H1 (cell line): ENCODE measurements at regions not wholly inside any gene's neighbourhood (a gene's known extent, or its start where the extent isn't known, plus 50 kb on each side); places are given as distances from the start of the nearest gene placed in this dataset.

ENCODE experiments used
- ATF3 ChIP-seq: IDR thresholded peaks from 2 replicates; pipeline ENCODE4 v1.6.1; 2011; ENCODE audit warnings: low read depth, mild to moderate bottlenecking, low read length; ENCODE audit not compliant: insufficient read depth

- no peak for TF ChIP-seq ATF3
Observed at GRCh38 chr7:36006636-36007229, 146.3 kb upstream of the EEPD1 start (continued).
